Progenitor cell of endocrine pancreas (in vitro differentiated cells): ENCODE measurements at regions not wholly inside any gene's neighbourhood (a gene's known extent, or its start where the extent isn't known, plus 50 kb on each side); places are given as distances from the start of the nearest gene placed in this dataset.
A peak's percentile ranks its signal among the peaks of the same experiment; 100 is the strongest.

Experiments
- DNase-seq: peaks from one replicate; pipeline ENCODE4 v3.0.0; 2021; ENCODE audit warnings: low spot score; ENCODE audit not compliant: unreplicated experiment
- H3K27ac Mint-ChIP-seq: 2 replicates; pipeline ENCODE4 v1.8.0; 2021; ENCODE audit warnings: mild to moderate bottlenecking, moderate library complexity, mixed read lengths
- H3K27me3 Mint-ChIP-seq: 2 replicates; pipeline ENCODE4 v1.8.0; 2021; ENCODE audit warnings: mixed read lengths
- H3K36me3 Mint-ChIP-seq: 2 replicates; pipeline ENCODE4 v1.8.0; 2022; ENCODE audit warnings: mixed read lengths; ENCODE audit not compliant: insufficient read depth
- H3K4me1 Mint-ChIP-seq: 2 replicates; pipeline ENCODE4 v1.8.0; 2021; ENCODE audit warnings: low read depth, mixed read lengths
- H3K4me3 Mint-ChIP-seq: 2 replicates; pipeline ENCODE4 v1.8.0; 2021; ENCODE audit warnings: low read depth, mild to moderate bottlenecking, moderate library complexity, mixed read lengths
- H3K9me3 Mint-ChIP-seq: 2 replicates; pipeline ENCODE4 v1.8.0; 2021; ENCODE audit warnings: low read depth, mixed read lengths
- CTCF ChIP-seq: fragments of 200-600 bp; sonication (generic); IDR thresholded peaks from one replicate; pipeline ENCODE4 v1.5.0; 2021; ENCODE audit warnings: antibody characterized with exemption, mild to moderate bottlenecking; ENCODE audit not compliant: unreplicated experiment

DNA sequence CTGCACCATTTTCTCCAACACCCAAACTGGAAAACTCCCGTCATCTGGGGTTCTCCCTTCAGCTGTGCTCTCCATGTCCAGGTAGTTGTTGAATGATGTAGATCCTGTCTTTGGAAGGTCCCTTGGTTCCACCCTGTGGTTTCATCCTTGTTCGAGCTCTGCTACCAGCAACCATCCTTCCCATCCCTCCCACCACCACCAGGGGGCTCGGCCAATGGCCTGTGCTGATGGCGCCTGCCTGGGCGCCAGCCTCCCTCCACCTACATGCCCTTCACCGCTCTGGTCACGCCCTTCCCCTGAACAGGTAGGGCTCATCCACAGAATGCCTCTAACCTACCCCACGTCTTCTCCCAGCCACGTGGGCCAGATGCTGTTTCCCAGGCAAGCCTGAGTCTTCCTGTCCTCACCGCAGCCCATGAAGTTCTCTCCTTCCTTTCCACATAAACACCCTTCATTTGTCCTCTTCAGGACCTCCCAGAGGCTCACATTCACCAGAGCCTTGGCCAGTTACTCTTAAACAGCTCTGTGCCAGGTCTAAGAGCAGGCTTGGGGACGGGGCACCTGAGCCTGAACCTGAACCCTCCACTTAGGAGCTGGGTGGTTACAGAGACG is 75.1 kb upstream of the DUSP22 start:
- peak; percentile 56 for TF ChIP-seq CTCF
- no peak overlapping the region for H3K4me3 Mint-ChIP-seq
- DNase-seq, result no peak
- H3K27ac Mint-ChIP-seq, result no peak overlapping the region
- H3K9me3 Mint-ChIP-seq, result peaks cover 6% of the 10 kb centered on the region
- peaks cover 10% of the 10 kb centered on the region for H3K27me3 Mint-ChIP-seq
- no peaks in the 10 kb centered on the region for H3K36me3 Mint-ChIP-seq
- H3K4me1 Mint-ChIP-seq, result peaks cover 14% of the 10 kb centered on the region

DNA sequence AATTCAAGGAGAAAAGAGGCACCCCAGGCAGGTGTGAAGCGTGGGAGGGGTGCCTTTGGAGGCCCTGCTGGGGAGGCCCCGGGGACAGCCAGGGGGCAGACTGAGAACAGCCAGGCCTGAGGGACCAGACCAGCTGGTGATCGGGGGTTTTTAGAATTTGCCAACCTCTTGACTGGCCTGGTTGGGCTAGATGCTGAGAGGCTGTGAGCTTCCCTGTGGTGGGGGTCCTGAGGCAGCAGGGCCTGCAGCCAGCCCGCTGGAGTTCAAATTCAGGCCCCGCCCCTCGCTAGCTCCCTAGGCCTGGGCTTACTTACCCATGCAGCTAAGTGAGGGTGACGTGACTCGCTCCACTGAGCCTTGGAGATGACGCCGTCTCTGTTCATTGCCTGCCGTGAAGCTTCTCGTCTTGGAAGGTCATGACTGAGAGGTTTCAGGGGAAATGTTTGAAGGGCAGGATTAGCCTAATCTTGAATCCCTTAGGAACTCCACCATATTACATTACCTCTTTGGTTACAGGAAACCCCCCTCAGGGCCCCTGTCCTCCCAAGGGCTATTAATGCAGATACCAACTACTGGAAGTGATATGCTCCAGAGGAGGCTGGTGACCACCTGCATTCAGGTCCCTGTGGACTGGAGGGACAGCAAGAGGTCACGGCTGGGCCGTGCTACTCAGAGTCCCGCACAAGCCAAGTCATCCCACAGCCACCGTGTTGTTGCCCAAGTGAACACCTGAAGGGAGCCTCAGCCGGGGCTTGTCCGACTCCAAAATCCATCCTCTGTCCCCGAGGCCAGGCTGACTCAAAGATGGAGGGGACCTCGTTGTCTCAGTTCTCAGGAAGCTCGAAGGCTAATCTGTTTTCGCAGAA is 73.9 kb upstream of the DUSP22 start:
- no peak for TF ChIP-seq CTCF
- peaks cover 3% of the 10 kb centered on the region for H3K9me3 Mint-ChIP-seq
- H3K36me3 Mint-ChIP-seq, result no peaks in the 10 kb centered on the region
- no peak for DNase-seq
- no peak overlapping the region for H3K27ac Mint-ChIP-seq
- H3K4me1 Mint-ChIP-seq, result peaks cover 20% of the 10 kb centered on the region
- H3K4me3 Mint-ChIP-seq, result no peak overlapping the region
- H3K27me3 Mint-ChIP-seq, result peaks cover 3% of the 10 kb centered on the region

DNA sequence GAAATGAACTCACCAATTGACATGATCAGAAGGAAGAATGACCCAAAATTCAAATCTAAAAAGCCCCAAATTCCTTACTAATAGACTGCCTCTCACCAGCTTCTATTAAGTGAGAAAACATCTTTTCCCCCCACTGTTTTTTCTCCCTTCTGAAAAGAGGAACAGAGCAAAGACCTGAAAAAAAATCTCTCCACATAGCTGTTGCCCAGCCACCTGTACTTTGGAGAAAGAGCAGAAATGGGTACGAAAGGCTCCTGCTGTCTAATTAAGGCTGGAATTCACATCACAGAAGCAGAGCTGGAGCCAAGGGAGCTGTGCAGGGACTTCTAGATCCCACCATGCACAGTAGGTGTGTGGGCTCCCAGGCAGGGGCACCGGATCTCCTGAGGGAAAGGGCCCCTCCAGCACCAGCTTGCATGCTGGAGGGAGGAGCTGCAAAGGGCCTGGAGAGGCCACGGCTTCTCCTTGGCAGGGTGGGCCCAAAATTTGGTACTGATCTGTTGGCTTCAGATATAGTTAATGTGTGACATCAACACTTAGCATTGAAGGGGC is 73.2 kb upstream of the DUSP22 start:
- TF ChIP-seq CTCF, result no peak
- no peak overlapping the region for H3K4me3 Mint-ChIP-seq
- no peak for DNase-seq
- H3K4me1 Mint-ChIP-seq, result peaks cover 20% of the 10 kb centered on the region
- no peaks in the 10 kb centered on the region for H3K27me3 Mint-ChIP-seq
- no peaks in the 10 kb centered on the region for H3K9me3 Mint-ChIP-seq
- no peak overlapping the region for H3K27ac Mint-ChIP-seq
- H3K36me3 Mint-ChIP-seq, result no peaks in the 10 kb centered on the region

- Mint-ChIP-seq H3K36me3 (no peaks in the 10 kb centered on the region), H3K27me3 (peaks cover 2% of the 10 kb centered on the region), H3K4me3 (no peak overlapping the region), H3K27ac (no peak overlapping the region), H3K4me1 (peaks cover 20% of the 10 kb centered on the region), H3K9me3 (no peaks in the 10 kb centered on the region)
- no peak for TF ChIP-seq CTCF
- no peak for DNase-seq
These were observed 72.6 kb upstream of the DUSP22 start for GRCh38 chr6:219641-220198.

- Mint-ChIP-seq H3K27ac (no peak overlapping the region), H3K4me1 (peaks cover 20% of the 10 kb centered on the region), H3K36me3 (no peaks in the 10 kb centered on the region), H3K4me3 (no peak overlapping the region), H3K9me3 (no peaks in the 10 kb centered on the region), H3K27me3 (peaks cover 2% of the 10 kb centered on the region)
- no peak for DNase-seq
- TF ChIP-seq CTCF, result no peak
These were observed 72.0 kb upstream of the DUSP22 start for GRCh38 chr6:220312-220711.
